ENCODE measurements at regions not wholly inside any gene's neighbourhood (a gene's known extent, or its start where the extent isn't known, plus 50 kb on each side); places are given as distances from the start of the nearest gene placed in this dataset.

GRCh38 chr16:26442321-26442720 lies 624.4 kb upstream of the C16orf82 start:
- Mint-ChIP-seq H3K36me3 (ENCODE audit: low read depth) (no peaks in the 10 kb centered on the region), H3K9me3 (peaks cover 5% of the 10 kb centered on the region), H3K27ac (no peak overlapping the region), H3K4me1 (no peaks in the 10 kb centered on the region), H3K4me3 (no peak overlapping the region), H3K27me3 (ENCODE audit: low read depth) (no peaks in the 10 kb centered on the region)
- no peak for TF ChIP-seq CTCF (IDR thresholded peaks at IDR 0.05; ENCODE audit: unreplicated experiment in 3 of 3)

GRCh38 chr16:26447570-26447969 lies 619.2 kb upstream of the C16orf82 start:
- no peak for TF ChIP-seq CTCF (IDR thresholded peaks at IDR 0.05; ENCODE audit: unreplicated experiment in 3 of 3)
- Mint-ChIP-seq H3K36me3 (ENCODE audit: low read depth) (no peaks in the 10 kb centered on the region), H3K27ac (no peak overlapping the region), H3K27me3 (ENCODE audit: low read depth) (no peaks in the 10 kb centered on the region), H3K4me1 (no peaks in the 10 kb centered on the region), H3K4me3 (no peak overlapping the region), H3K9me3 (no peaks in the 10 kb centered on the region)

GRCh38 chr16:26453215-26453614 lies 613.5 kb upstream of the C16orf82 start:
- no peak for TF ChIP-seq CTCF (IDR thresholded peaks at IDR 0.05; ENCODE audit: unreplicated experiment in 3 of 3)
- H3K4me3 Mint-ChIP-seq, result no peak overlapping the region
- H3K27me3 Mint-ChIP-seq (ENCODE audit: low read depth), result no peaks in the 10 kb centered on the region
- H3K4me1 Mint-ChIP-seq, result peaks cover 15% of the 10 kb centered on the region
- H3K27ac Mint-ChIP-seq, result no peak overlapping the region
- H3K9me3 Mint-ChIP-seq, result no peaks in the 10 kb centered on the region
- no peaks in the 10 kb centered on the region for H3K36me3 Mint-ChIP-seq (ENCODE audit: low read depth)

- Mint-ChIP-seq H3K36me3 (ENCODE audit: low read depth) (no peaks in the 10 kb centered on the region), H3K27me3 (ENCODE audit: low read depth) (no peaks in the 10 kb centered on the region), H3K27ac (no peak overlapping the region), H3K9me3 (no peaks in the 10 kb centered on the region), H3K4me3 (no peak overlapping the region), H3K4me1 (peaks cover 15% of the 10 kb centered on the region)
- TF ChIP-seq CTCF (IDR thresholded peaks at IDR 0.05; ENCODE audit: unreplicated experiment in 3 of 3), result no peak
Measured at GRCh38 chr16:26454102-26454501, 612.6 kb upstream of the C16orf82 start.

GRCh38 chr16:26456074-26456473 lies 610.7 kb upstream of the C16orf82 start:
- Mint-ChIP-seq H3K4me3 (no peak overlapping the region), H3K4me1 (peaks cover 15% of the 10 kb centered on the region), H3K9me3 (no peaks in the 10 kb centered on the region), H3K36me3 (ENCODE audit: low read depth) (no peaks in the 10 kb centered on the region), H3K27me3 (ENCODE audit: low read depth) (no peaks in the 10 kb centered on the region), H3K27ac (no peak overlapping the region)
- no peak for TF ChIP-seq CTCF (IDR thresholded peaks at IDR 0.05; ENCODE audit: unreplicated experiment in 3 of 3)

GRCh38 chr16:26457095-26457494 lies 609.6 kb upstream of the C16orf82 start:
- H3K9me3 Mint-ChIP-seq, result no peaks in the 10 kb centered on the region
- H3K27ac Mint-ChIP-seq, result no peak overlapping the region
- no peak overlapping the region for H3K4me3 Mint-ChIP-seq
- peaks cover 15% of the 10 kb centered on the region for H3K4me1 Mint-ChIP-seq
- no peak for TF ChIP-seq CTCF (IDR thresholded peaks at IDR 0.05; ENCODE audit: unreplicated experiment in 3 of 3)
- H3K36me3 Mint-ChIP-seq (ENCODE audit: low read depth), result no peaks in the 10 kb centered on the region
- no peaks in the 10 kb centered on the region for H3K27me3 Mint-ChIP-seq (ENCODE audit: low read depth)
